GM13976 (cell line): ENCODE measurements at regions not wholly inside any gene's neighbourhood (a gene's known extent, or its start where the extent isn't known, plus 50 kb on each side); places are given as distances from the start of the nearest gene placed in this dataset.

Experiments used
- DNase-seq: peaks from one replicate; pipeline ENCODE4 v3.0.0; 2012; ENCODE audit warnings: low spot score
- CTCF ChIP-seq: IDR thresholded peaks from 2 replicates; pipeline ENCODE4 v1.5.1; 2012; ENCODE audit warnings: borderline replicate concordance, mild to moderate bottlenecking; ENCODE audit not compliant: insufficient read depth; ENCODE audit errors: extremely low read depth, missing control alignments, control extremely low read depth
- in situ Hi-C: fragments of 300-500 bp; cut with MboI; formaldehyde crosslinking; loops from one replicate; pipeline ENCODE4 v1.12.0; 2022; ENCODE audit warnings: low sequenced_read_pairs, mixed read lengths, inconsistent platforms; ENCODE audit not compliant: unreplicated experiment

- in situ Hi-C loops: no loop called here
- DNase-seq: no peak
- no peak for TF ChIP-seq CTCF
These were observed 332.6 kb upstream of the TMPO start for GRCh38 chr12:98182821-98183220.

GRCh38 chr12:98185606-98186005, 329.8 kb upstream of the TMPO start:
- no peak for TF ChIP-seq CTCF
- no peak for DNase-seq
- in situ Hi-C loops: no loop called here

- no peak for DNase-seq
- no peak for TF ChIP-seq CTCF
- in situ Hi-C loops: no loop called here
These were observed 326.7 kb upstream of the TMPO start for GRCh38 chr12:98188650-98189077.

GRCh38 chr12:98194591-98194990, 320.8 kb upstream of the TMPO start:
- in situ Hi-C loops: no loop called here
- DNase-seq: no peak
- TF ChIP-seq CTCF: no peak

- no peak for DNase-seq
- no peak for TF ChIP-seq CTCF
- in situ Hi-C loops: no loop called here
These were observed 317.0 kb upstream of the TMPO start for GRCh38 chr12:98198261-98198982.

GRCh38 chr12:98208816-98209215, 306.6 kb upstream of the TMPO start:
- in situ Hi-C loops: no loop called here

More at GRCh38 chr12:98208816-98209215, 306.6 kb upstream of the TMPO start:
- no peak for DNase-seq
- TF ChIP-seq CTCF: no peak
